HS-27A (cell line): ENCODE measurements at regions not wholly inside any gene's neighbourhood (a gene's known extent, or its start where the extent isn't known, plus 50 kb on each side); places are given as distances from the start of the nearest gene placed in this dataset.
"Not testable (repeated sequence)": the region's sequence is repeated elsewhere in the genome, so short reads cannot be mapped to it uniquely, and the experiment has no call there.

Source experiments
- DNase-seq: peaks from one replicate; pipeline ENCODE4 v3.0.0-alpha.2; 2012; ENCODE audit warnings: low read depth, missing footprints

DNA sequence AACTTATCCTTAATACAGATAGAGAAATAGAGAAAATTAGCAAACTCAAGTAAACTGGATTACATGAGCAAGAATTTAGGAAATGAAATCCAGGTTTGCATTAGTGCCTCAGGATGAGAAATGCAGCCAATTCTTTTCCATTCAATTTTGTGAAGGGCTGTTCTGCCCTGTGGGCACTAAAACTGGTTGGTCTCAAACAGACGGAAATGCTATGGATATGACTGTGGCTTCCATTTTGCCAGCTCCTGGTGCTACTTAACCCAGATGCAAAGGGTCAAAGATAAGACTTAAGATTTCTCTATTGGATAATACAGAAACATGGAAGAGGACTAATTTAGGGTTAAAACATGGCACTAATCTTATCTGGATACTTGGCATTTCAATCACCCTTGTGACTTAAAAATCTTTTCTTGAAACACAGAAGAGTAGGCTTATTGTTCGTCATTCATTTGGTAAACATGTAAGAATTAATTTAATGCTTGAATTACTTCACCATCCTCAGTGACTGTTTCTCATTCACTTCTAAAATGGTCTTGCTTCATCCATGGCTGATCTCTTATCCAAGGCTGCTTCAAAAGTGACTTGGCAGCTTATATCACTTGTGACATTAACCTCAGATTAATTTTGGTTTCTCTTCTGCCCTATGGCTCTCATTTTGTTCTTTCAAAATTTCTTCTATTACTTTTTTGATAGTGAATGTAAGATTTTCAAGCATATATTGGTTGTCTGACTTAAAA lies 1008.7 kb downstream of the GLUD2 start:
- no peak for DNase-seq

DNA sequence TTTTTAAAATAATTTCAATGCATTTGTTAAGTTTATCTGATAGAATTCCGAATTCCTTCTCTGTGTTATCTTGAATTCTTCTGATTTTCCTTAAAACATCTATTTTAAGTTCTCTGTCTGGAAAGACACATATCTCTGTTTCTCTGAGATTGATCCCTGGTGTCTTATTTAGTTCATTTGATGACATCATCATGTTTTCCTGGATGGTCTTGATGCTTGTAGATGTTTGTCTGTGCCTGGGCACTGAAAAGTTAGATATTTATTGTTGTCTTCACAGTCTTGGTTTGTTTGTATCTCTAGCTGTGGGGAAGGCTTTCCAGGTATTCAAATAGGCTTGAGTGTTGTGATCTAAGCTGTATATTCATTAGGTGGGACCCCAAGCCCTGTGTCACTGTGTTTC lies 1028.8 kb downstream of the GLUD2 start:
- no peak for DNase-seq

DNA sequence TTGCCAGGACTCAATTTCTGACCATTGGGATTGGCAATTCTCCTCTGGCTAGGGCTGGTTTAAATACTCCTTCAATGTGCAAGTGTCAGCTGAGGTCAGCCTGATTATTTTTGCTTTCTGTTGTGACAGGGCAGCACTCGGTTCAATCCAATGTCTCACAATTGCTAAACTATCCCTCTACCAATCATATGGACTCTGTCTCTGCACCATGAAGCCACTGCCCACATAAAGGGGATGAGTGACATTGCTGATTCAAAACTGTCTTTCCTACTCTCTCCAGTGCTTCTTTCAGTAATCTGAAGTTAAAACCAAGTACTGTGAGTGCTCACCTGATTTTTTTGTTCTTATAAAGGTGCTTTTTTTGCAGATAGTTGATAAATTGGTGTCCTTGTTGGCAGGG lies 1030.7 kb downstream of the GLUD2 start:
- DNase-seq: no peak

DNA sequence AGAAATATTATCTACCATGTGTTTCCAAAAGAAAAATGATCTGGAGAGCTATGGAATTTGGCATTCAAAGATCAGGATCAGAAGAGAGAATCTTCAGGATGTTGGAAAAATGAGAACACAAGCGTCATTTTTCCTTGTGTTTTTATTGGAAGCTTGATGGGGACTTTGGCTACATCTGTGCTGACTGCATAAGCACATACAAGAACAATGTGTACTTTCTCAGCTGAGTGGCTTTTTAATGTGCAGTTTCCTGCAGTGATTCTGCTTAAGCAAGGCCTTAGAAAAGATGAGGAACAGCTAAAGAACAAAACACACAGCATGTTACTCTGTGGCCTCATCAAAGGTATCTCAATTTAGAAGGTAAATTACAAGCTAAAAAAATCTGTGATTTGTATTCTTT lies 1039.9 kb downstream of the GLUD2 start:
- no peak for DNase-seq

DNA sequence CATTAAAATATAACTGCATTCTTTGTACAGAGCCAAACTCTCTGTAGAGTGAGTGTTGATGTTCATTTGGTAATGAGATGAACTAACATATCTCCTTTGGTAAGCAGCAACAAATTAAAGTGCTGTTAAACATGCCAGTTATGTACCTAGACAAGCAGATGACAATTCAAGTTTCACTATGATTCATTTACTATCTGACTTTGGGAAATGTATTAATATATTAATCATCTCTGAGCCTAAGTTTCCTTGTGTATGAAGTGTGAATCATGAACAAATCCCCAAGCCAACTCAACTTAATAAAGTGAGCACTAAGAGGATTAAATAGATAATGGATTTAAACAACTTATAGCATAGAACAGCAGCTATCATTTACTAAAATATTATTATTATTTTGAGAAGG lies 1044.2 kb downstream of the GLUD2 start:
- DNase-seq: no peak

DNA sequence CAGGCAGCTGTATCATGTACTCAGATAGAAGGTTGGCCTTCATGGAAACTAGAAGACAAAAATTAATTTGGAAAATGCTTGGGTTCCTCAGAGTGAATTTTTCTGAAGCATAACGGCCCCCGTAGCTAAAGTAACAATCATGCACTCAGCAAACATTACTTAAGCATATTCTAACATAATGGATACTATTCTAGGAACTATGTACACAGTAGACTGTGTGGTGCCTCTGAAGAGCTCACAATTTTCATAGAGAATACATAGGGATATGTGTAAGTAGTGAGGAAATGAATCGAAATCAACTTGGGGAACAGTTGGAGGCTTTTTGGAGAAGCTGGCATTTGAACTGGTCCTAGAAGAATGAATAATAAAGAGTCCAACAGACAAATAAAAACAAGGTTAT lies 1045.0 kb downstream of the GLUD2 start:
- DNase-seq: no peak

DNA sequence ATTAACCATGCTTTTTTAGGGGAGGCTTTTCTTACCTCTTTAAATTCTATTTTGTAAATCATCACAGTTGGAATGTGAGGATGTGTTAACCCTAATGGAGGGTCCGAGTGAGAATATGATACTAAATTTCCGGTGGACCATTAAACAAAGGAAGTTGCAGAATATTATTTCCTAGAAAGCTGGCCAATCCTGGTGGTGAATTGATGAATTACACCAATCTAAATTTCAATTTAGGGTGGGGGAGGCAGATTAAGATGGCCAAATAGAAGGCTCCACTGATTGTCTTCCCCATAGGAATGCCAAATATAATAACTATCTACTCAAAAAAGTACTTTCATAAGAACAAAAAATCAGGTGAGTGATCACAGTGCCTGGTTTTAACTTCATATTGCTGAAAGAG lies 1045.6 kb downstream of the GLUD2 start:
- DNase-seq: no peak

DNA sequence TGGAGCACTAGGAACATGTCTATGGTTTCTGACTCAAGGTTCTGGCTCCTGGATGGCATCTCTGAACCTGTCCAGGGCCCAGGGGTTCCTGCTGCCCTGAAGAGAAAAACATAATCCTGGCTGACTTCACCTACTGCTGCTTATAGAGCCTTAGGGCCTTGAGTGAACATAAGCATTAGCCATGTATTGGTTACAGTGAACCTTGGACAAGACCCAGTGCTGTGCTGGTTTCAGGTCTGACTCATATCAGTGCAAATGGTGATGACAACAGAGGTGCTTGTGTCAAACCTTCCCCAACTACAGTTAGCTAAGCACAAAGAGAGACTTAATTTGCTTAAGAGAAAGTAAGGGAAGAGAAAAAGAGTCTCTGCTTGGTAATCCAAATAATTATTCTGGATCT lies 1047.2 kb downstream of the GLUD2 start:
- no peak for DNase-seq

DNA sequence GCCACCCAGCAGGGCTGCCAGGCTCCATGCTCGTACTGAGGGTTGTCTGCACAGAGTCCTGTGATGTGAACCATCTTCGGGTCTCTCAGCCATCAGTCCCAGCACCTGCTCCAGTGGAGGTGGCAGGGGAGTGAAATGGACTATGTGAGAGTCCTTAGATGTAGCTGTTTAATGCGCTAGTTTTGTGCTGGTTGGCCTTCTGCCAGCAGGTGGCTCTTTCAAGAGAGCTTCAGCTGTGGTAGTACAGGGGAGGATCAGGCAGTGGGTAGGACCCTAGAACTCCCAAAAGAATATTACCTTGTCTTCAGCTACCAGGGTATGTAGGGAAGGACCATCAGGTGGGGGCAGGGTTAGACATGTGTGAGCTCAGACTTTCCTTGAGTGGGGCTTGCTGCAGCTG lies 1066.0 kb downstream of the GLUD2 start:
- no peak for DNase-seq

DNA sequence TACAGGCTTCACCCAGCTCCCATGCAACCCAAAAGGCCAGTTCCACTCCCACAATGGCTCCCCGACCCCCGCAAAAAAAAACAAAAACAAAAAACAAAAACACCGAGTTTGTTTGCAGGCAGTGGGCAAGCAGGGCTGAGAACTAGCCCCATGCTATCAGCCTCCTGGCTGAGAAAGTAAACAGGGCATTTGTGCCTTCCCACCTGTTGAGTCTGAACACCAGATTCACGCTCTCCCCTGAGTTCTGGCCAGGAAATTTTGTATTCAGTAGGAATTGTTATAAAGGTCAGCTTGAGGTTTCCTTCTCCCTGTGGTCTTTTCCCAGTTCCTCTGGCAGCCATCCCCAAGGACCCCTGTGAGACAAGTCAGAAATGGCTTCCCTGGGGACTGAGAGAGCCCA lies 1066.5 kb downstream of the GLUD2 start:
- DNase-seq: no peak

DNA sequence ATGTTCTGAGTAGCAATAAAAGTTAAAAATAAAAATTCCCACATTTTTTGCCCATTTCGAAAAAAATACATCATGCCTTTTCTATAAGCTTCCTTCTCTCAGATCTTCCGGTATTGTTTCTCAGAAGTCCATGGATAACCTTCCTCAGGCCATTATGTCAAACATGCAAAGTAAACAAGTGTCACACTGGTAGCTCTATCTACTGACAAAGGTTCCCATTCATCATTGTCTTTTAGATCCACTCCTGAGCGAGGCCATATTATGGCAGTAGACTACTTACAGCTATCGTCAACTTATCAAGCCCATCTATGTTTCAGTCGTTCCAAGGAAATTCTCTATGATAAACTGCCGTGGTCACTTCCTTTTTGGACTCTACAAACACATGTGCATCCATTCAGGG lies 1068.2 kb downstream of the GLUD2 start:
- no peak for DNase-seq

DNA sequence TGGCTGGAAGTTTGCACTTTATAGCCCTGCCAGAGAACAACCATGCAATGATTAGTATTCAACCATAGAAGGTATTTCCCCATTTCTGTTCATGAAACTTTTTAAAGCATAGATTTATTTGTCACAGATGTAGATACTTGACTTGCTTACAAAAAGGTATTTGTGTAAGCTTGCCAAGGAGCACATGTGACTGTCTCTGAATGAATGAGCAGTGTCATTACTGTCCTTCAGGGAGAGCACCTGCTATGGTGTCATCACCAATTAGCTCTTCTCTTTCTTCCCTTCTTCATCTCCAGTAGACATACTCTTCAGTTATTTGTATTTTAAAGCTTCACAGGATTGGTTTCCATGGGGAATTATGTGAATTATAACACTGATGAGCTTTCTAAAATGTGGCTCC lies 1064.7 kb upstream of the GRIA3 start:
- no peak for DNase-seq

DNA sequence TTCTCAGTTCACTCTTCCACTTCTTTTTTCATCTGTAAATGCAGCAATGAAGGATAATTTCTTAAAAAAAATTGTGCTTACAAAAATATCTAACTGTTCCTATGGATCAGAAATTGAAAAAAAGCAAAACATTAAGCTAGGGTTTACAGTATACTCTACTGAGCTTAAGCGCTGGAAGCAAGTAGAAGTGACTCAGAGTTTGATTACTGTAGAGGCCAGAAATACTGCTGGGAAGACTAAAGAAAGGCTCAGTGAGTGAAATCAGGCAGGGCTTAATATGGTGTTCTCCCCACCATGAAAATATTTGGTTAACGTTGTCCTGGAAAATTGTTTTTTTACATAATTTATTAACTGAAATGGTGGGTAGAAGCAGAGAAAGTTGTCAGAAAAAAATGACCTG lies 1061.8 kb upstream of the GRIA3 start:
- no peak for DNase-seq

DNA sequence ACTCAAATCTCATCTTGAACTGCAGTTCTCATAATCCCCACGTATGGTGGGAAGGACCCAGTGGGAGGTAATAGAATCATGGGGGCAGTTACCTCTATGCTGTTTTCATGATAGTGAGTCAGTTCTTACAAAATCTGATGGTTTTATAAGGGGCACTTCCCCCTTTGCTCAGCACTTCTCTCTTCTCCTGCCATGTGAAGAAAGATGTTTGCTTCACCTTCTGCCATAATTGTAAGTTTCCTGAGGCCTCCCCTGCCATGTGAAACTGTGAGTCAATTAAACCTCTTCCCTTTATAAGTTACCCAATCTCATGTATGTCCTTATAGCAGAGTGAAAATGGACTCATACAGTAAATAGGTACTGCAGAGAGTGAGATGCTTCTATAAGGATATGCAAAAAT lies 1050.6 kb upstream of the GRIA3 start:
- DNase-seq: no peak

DNA sequence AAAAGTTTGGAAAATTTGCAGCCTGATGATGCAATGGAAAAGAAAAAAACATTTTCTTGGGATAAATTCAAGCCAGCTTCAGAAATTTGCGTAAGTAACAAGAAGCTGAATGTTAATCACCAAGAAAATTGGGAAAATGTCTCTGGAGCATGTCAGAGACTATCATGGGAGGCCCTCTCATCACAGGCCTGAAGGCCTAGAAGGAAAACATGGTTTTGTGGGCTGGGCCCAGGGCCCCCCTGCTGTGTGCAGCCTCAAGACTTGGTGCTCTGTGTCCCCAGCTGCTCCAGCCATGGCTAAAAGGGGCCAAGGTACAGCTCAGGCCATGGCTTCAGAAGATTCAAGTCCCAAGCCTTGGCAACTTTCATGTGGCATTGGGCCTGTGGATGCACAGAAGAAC lies 1049.8 kb upstream of the GRIA3 start:
- DNase-seq: no peak

DNA sequence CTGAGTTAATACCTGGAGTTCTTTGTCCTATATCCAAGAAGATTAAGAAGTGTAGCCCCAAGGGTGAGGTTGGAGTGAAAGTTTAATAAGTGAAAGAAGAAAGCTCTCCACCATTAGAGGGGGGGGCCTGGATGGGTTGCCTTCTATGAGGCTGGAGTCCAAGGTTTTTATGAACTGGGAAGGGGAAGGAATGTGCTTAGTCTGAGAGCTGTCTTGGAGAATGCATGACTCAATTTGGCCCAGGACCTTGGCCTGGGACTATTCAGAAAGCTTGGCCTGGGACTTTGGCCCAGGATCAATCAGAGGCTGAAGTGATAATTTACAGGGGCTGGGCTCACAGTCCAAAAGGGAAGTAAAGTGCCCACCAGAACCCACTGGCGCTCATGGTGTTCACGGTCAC lies 1049.0 kb upstream of the GRIA3 start:
- DNase-seq: no peak

DNA sequence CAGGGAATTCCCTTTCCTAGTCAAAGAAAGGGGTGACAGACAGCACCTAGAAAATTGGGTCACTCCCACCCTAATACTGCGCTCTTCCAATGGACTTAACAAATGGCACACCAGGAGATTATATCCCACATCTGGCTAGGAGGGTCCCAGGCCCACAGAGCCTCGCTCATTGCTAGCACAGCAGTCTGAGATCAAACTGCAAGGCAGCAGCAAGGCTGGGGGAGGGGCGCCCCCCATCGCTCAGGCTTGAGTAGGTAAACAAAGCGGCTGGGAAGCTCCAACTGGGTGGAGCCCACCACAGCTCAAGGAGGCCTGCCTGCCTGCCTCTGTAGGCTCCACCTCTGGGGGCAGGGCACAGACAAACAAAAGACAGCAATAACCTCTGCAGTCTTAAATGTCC lies 1043.9 kb upstream of the GRIA3 start:
- not testable (repeated sequence) for DNase-seq

DNA sequence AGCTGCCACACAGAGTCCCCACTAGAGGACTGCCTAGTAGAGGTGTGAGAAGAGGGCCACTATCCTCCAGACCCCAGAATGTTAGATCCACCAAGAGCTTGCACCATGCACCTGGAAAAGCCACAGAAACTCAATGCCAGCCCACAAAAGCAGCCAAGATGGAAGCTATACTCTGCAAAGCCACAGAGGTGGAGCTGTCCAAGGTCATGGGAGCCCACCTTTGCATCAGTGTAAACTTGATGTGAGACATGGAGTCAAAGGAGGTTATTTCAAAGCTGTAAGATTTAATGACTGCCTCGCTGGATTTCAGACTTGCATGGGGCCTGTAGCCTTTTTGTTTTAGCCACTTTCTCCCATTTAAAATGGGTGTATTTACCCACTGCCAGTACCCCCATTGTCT lies 1030.1 kb upstream of the GRIA3 start:
- no peak for DNase-seq

DNA sequence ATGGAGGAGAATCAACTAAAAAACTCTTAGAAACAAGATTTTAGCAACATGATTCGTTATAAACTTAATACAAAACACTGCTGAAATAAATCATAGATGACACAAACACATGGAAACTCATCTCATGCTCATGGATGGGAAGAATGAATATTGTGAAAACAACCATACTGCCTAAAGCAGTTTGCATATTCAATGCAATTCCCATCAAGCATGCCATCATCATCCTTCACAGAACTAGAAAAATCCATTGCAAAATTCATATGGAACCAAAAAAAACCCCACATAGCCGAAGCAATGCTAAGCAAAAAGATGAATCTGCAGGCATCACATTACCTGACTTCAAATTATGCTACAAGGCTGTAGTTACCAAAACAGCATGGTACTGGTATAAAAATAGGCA lies 1015.8 kb upstream of the GRIA3 start:
- DNase-seq: no peak

DNA sequence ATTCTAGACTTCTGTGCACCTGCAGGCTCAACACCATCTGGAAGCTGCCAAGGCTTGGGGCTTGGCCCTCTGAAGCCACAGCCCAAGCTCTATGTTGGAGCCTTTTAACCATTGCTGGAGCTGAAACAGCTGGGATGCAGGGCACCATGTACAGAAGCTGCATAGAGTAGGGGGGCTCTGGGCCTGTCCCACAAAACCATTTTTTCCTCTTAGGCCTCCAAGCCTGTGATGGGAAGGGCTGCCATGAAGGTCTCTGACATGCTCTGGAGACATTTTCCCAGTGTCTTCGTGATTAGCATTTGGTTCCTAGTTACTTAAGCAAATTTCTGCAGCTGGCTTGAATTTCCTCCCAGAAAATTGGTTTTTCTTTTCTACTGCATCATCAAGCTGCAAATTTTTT lies 999.3 kb upstream of the GRIA3 start:
- DNase-seq: no peak

DNA sequence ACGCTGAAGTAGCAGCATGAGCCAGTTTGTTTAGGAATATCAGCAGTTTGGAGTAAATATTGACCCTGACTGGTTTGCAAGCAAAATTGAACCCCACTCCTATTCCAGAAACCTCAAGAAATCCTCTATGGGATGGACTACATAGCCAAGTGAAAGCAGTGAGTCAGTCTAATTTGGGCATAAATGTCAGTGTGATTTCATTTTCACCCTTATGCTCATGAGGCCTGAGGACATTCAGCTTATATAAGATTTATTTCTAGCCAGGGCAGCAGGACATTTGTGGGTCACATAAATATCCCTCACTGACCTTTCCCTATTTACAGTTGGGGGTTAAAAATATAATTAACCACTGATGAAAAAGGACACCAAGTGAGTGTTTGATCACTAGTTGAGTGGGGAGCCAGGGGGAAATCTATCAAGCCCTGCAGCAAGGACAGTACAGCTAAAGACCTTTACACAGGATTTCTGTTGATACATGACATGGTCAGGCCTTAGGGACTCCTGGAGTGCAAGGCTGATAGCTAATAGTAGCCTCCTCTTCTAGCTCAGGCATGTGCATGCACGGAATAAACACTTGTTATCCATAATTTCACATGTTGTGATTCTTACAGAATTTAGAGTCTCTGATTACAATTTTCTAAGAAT lies 996.9 kb upstream of the GRIA3 start:
- no peak for DNase-seq

DNA sequence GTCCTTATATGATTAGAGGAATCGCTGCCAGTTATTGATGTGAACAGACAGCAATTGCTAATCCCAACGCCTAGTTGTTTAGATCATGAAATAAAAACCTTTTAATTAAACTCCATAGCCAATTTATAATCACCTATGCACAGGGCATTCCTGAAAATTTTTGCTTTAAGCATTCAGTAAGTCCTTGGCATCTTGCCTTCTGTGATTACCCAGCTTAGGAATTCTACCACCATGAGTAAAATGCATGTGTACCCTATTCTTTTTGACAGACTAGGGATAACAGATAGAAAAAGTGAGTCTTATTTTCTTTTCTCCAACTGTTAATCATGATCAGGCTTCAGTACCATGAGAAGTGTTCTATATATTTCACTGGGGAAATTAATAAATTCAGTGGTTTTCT lies 995.3 kb upstream of the GRIA3 start:
- no peak for DNase-seq

DNA sequence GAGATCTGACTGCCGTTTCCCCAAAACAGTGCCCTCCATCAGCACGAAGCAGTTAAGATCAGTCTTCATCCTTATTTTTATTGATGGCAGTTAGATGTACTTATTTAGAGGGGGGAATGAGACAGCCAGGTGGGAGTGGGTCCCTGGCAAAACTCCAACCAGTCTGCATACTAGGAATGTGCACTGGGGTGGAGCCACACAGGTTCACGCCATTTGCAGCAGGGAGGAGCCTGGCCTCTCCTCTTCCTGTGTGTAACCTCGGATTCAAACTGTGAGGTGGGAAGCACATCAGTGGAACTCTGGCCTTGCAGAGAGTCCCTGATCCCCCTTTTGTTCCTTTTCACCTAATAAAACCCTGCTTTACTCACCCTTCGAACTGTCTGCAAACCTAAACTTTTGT lies 987.7 kb upstream of the GRIA3 start:
- DNase-seq: no peak

DNA sequence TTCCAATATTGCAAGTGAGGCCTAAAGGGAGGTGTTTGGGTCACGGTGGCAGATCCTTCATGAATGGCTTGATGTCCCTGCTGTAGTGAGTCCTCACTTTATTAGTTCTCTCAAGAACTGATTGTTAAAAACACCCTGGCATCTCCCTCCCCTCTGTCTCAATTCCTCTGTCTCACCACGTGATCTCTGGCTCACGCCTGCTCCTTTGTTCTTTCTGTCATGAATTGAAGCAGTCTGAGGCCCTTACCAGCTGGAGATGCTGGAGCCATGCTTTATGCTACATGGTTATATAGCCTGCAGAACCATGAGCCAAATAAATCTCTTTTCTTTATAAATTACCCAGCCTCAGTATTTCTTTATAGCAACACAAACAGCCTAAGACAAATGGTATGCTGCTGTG lies 980.7 kb upstream of the GRIA3 start:
- DNase-seq: no peak
